ENCODE measurements at regions not wholly inside any gene's neighbourhood (a gene's known extent, or its start where the extent isn't known, plus 50 kb on each side); places are given as distances from the start of the nearest gene placed in this dataset.
"Not testable (repeated sequence)": the region's sequence is repeated elsewhere in the genome, so short reads cannot be mapped to it uniquely, and the experiment has no call there.

DNA sequence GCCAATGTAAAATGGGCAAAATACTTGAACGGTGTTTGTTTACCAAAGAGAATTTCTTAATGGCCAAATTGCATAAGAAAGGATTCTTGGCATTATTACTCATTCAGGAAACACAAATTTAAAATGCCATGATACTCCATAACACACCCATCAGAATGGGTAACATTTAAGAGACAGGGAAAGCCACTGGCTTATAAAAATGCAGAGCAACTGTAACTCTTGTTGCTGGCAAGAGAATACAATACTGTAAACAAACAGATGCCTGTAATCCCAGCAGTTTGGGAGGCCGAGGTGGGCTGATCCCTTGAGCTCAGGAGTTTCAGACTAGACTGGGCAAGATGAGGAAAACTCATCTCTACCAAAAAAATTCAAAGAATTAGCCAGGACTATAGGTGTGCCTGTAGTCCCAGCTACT is 125.8 kb upstream of the NBPF11 start:
- not testable (repeated sequence) for DNase-seq; H3K4me3 ChIP-seq (ENCODE audit: insufficient read depth, low read depth, low read length, poor library complexity, severe bottlenecking); H3K27ac ChIP-seq (ENCODE audit: insufficient read depth, low read length, poor library complexity, severe bottlenecking); H3K4me1 ChIP-seq (ENCODE audit: control insufficient read depth, insufficient read depth, low read length, poor library complexity, severe bottlenecking); H3K36me3 ChIP-seq (ENCODE audit: control insufficient read depth, insufficient read depth, low read length); H3K9me3 ChIP-seq (ENCODE audit: control insufficient read depth, low read length); H3K27me3 ChIP-seq (replicated peaks; ENCODE audit: control insufficient read depth, insufficient read depth, low read length, poor library complexity, severe bottlenecking)

DNA sequence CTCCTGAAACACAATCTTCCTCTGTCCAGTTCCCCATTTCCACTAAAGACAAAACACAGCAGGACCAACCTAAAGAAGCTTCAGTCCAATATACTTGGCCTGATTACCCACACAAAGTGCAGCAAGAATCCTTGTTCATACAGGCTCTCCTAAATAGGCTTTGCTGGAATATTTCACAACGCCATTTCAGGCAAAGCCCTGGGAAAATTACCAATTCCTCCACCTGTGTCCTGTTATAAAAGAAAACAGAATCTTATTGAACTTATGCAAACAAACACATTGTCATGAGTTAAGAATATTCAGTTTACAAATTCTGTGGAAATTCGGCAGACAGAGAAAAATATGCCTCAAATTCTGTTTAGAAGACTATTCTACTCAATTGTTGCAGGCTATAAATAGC is 115.0 kb upstream of the NBPF11 start:
- H3K9me3 ChIP-seq (ENCODE audit: control insufficient read depth, low read length); H3K36me3 ChIP-seq (ENCODE audit: control insufficient read depth, insufficient read depth, low read length); H3K27ac ChIP-seq (ENCODE audit: insufficient read depth, low read length, poor library complexity, severe bottlenecking); DNase-seq; H3K4me3 ChIP-seq (ENCODE audit: insufficient read depth, low read depth, low read length, poor library complexity, severe bottlenecking); H3K4me1 ChIP-seq (ENCODE audit: control insufficient read depth, insufficient read depth, low read length, poor library complexity, severe bottlenecking); H3K27me3 ChIP-seq (replicated peaks; ENCODE audit: control insufficient read depth, insufficient read depth, low read length, poor library complexity, severe bottlenecking): not testable (repeated sequence)

DNA sequence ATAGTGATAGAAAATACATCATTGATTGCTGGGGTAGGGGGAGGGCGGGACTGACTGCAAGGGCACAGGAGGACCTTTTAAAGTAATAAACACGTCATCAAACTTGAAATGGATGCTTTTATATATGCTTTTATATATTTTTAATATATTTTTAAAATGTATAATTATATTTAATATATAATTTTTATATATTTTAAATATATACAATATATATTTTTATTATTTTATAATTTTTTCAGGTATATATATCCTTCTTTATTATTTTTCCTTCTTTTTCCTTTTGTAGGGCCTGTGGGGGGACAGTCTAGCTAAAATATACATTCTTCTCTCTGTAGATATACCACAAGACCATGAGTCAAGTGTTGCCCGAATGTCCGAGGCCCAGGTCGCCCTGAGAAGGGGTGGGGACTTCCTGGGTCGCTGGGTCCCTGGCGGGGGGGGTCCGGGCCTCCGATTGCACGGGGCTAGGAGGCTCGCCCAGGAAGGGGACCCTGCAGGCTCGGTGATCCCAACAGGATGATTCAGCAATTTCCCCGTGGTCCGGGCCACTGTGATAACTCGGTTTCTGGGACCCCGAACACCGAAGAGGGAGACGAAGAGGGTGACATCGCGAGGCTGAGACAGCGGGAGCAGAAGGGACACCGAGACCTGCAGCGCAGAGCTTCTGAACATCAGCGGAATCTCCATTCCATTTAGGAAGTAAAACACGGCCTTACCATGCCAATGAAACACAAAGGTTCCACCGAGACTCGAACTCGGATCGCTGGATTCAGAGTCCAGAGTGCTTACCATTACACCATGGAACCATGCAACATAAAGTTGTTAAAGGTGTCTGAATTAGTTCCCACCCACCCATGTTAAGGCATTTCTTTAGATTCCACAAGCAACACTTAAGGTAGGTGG is 112.5 kb upstream of the NBPF11 start:
- no peak for DNase-seq
- H3K4me3 ChIP-seq (ENCODE audit: insufficient read depth, low read depth, low read length, poor library complexity, severe bottlenecking): peak overlapping the region; percentile 68
- H3K27me3 ChIP-seq (replicated peaks; ENCODE audit: control insufficient read depth, insufficient read depth, low read length, poor library complexity, severe bottlenecking): no peaks in the 10 kb centered on the region

DNA sequence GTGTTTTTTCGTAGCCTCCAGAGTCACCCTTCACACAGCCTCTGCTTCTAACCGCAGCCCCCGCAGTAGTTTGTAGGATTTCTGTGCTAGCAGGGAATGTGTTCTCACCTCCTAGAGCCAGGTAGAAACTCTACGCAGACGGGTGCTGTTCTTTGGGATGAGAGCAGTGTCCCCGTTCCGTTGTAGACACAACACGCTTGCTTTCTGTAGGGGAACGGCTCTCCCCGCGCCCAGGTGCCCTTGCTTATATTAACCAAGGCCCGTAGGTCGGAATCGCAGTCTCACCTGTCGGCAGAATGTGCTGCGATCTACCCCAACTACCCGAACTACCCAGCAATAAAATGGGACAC is 111.8 kb upstream of the NBPF11 start:
- DNase-seq: peak in 1 of 3 donors; percentile 18
- peak overlapping the region; percentile 62 for H3K27ac ChIP-seq (ENCODE audit: insufficient read depth, low read length, poor library complexity, severe bottlenecking)
- H3K4me3 ChIP-seq (ENCODE audit: insufficient read depth, low read depth, low read length, poor library complexity, severe bottlenecking): peak overlapping the region; percentile 68
- no peaks in the 10 kb centered on the region for H3K27me3 ChIP-seq (replicated peaks; ENCODE audit: control insufficient read depth, insufficient read depth, low read length, poor library complexity, severe bottlenecking)
- no peaks in the 10 kb centered on the region for H3K9me3 ChIP-seq (ENCODE audit: control insufficient read depth, low read length)
- H3K4me1 ChIP-seq (ENCODE audit: control insufficient read depth, insufficient read depth, low read length, poor library complexity, severe bottlenecking): no peaks in the 10 kb centered on the region
- no peaks in the 10 kb centered on the region for H3K36me3 ChIP-seq (ENCODE audit: control insufficient read depth, insufficient read depth, low read length)

More for the DNA sequence above, 112.5 kb upstream of the NBPF11 start:
- no peaks in the 10 kb centered on the region for H3K4me1 ChIP-seq (ENCODE audit: control insufficient read depth, insufficient read depth, low read length, poor library complexity, severe bottlenecking)
- no peaks in the 10 kb centered on the region for H3K9me3 ChIP-seq (ENCODE audit: control insufficient read depth, low read length)
- no peaks in the 10 kb centered on the region for H3K36me3 ChIP-seq (ENCODE audit: control insufficient read depth, insufficient read depth, low read length)
- no peak overlapping the region for H3K27ac ChIP-seq (ENCODE audit: insufficient read depth, low read length, poor library complexity, severe bottlenecking)

DNA sequence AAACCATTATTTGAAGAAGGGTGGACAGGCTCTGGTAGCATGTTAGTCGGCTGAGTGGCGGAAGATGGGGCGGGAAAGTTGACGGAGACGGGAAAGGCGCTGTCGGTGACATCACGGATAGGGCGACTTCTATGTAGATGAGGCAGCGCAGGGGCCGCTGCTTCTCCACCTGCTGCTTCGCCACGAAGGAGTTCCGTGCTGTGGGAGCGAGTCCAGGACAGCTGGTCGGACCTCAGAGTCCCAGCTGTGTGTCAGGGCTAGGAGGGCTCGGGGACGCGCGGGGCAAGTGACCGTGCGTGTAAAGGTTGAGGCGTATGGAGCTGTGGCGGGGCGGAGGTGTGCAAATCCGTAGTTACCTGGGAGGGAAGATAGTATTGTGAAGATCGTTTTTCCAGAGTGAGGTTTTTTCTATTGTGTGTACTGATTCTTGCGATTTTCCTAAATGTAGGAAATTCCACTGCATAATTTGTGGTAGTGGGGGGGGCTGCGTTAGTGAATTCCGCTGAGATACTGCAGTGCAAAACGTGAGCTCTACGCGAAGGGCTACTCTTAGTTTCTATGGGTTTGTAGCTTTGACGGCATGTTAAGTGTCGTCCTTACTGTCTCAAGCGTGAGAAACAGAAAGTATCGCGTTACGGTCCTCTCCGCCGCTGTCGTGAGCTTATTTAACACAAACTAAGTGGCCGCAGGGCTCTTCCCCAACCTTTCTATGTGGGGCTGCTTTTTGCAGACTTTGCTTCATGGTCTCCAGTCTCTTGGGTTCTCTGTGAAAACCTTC is 111.2 kb upstream of the NBPF11 start:
- no peaks in the 10 kb centered on the region for H3K27me3 ChIP-seq (replicated peaks; ENCODE audit: control insufficient read depth, insufficient read depth, low read length, poor library complexity, severe bottlenecking)
- H3K4me3 ChIP-seq (ENCODE audit: insufficient read depth, low read depth, low read length, poor library complexity, severe bottlenecking): peak overlapping the region; percentile 68
- no peaks in the 10 kb centered on the region for H3K4me1 ChIP-seq (ENCODE audit: control insufficient read depth, insufficient read depth, low read length, poor library complexity, severe bottlenecking)
- DNase-seq: peak; percentile 19 to 43 (median 29)
- H3K27ac ChIP-seq (ENCODE audit: insufficient read depth, low read length, poor library complexity, severe bottlenecking): peak overlapping the region; percentile 62
- H3K9me3 ChIP-seq (ENCODE audit: control insufficient read depth, low read length): no peaks in the 10 kb centered on the region
- H3K36me3 ChIP-seq (ENCODE audit: control insufficient read depth, insufficient read depth, low read length): no peaks in the 10 kb centered on the region

DNA sequence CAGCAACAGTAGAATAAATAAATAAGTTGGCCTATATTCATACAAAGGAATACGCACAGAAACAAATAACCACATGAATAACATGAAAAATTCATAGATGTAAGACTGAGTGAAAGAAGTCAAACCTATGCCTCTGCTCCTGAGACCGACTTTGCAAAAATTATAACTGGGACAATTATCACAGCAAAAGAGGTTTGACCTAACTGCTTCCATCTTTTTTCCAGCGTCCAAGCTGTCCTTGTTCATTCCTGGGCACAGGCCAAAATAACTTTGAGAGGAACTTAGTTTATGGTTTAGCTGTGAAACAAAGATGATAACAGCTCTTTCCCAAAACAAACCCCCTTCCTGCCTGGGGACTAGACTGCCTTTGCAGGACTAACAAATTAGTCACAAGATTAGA is 109.6 kb upstream of the NBPF11 start:
- not testable (repeated sequence) for H3K9me3 ChIP-seq (ENCODE audit: control insufficient read depth, low read length); H3K36me3 ChIP-seq (ENCODE audit: control insufficient read depth, insufficient read depth, low read length); DNase-seq; H3K27ac ChIP-seq (ENCODE audit: insufficient read depth, low read length, poor library complexity, severe bottlenecking); H3K4me3 ChIP-seq (ENCODE audit: insufficient read depth, low read depth, low read length, poor library complexity, severe bottlenecking); H3K4me1 ChIP-seq (ENCODE audit: control insufficient read depth, insufficient read depth, low read length, poor library complexity, severe bottlenecking); H3K27me3 ChIP-seq (replicated peaks; ENCODE audit: control insufficient read depth, insufficient read depth, low read length, poor library complexity, severe bottlenecking)

DNA sequence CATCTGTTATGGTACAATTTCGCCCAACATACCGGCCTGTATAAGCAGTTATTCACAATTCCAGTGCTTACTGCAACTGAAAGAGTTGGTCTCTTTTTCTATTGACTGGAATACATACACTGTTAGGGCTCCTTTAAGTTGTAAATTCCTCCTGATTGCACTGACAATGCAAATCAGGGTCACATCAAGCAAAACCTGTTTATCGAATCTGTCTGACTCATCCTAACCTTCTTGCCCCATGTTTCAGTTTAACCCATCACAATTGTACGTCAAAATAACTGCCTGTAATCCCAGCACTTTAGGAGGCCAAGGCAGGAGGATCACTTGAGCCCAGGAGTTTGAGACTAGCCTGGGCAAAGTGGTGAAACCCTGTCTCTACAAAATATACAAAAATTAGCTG is 105.8 kb upstream of the NBPF11 start:
- DNase-seq; H3K9me3 ChIP-seq (ENCODE audit: control insufficient read depth, low read length); H3K27ac ChIP-seq (ENCODE audit: insufficient read depth, low read length, poor library complexity, severe bottlenecking); H3K36me3 ChIP-seq (ENCODE audit: control insufficient read depth, insufficient read depth, low read length); H3K4me1 ChIP-seq (ENCODE audit: control insufficient read depth, insufficient read depth, low read length, poor library complexity, severe bottlenecking); H3K27me3 ChIP-seq (replicated peaks; ENCODE audit: control insufficient read depth, insufficient read depth, low read length, poor library complexity, severe bottlenecking); H3K4me3 ChIP-seq (ENCODE audit: insufficient read depth, low read depth, low read length, poor library complexity, severe bottlenecking): not testable (repeated sequence)

DNA sequence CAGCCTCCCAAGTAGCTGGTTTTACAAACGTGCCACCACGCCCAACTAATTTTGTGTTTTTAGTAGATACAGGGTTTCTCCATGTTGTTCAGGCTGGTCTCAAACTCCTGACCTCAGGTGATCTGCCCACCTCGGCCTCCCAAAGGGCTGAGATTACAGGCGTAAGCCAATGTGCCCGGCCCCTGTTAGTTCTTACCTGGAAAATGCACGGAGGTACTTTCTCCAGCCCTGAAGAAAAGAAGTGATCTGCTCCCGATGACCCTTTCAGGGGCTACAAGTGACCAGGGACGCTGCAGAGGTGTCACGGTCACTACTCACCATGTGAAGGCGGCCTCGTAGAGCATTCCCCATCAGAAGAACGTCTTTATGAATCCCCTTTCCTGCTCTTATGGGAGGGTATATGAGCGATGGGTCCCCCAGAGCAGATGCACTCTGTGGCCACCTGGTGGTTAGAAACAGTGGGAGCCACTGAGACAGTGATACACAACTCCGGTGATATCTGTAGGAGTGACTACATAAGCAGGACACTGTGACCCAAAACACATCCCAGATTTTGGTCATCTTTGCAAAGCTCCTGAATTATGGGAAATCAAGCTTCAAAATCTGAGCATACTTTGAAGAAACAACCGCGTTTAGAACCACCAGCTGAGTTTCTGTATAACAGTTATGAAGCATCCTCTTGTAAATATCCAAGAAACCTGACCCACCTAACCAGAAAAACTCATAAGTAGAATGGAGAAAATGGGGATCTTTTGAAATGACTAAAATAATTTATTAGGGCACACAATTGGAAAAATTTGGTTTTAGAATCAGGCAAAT is 102.7 kb upstream of the NBPF11 start:
- H3K27me3 ChIP-seq (replicated peaks; ENCODE audit: control insufficient read depth, insufficient read depth, low read length, poor library complexity, severe bottlenecking); H3K4me3 ChIP-seq (ENCODE audit: insufficient read depth, low read depth, low read length, poor library complexity, severe bottlenecking); H3K4me1 ChIP-seq (ENCODE audit: control insufficient read depth, insufficient read depth, low read length, poor library complexity, severe bottlenecking); H3K9me3 ChIP-seq (ENCODE audit: control insufficient read depth, low read length); H3K36me3 ChIP-seq (ENCODE audit: control insufficient read depth, insufficient read depth, low read length); H3K27ac ChIP-seq (ENCODE audit: insufficient read depth, low read length, poor library complexity, severe bottlenecking): not testable (repeated sequence)
- peak in 1 of 3 donors; percentile 3 for DNase-seq

DNA sequence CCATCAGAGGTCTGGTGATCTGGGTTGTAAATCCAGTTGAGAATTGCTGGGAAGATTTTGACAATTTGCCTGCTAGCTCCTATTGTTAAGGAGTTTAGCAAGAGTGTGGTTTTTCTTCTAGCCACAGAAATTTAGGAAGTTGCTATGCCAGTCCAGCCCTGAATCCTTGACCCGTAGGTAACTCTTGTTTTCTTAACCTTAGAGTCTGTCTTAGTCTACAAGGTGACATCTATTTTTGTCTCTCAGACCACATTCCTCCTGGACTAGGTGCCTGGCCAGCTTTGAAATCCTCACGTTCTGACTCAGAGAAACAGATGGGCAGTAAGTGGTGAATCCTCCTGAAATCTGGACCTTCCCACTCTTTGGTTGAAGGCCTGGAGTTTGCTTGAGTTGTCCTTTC is 101.7 kb upstream of the NBPF11 start:
- H3K9me3 ChIP-seq (ENCODE audit: control insufficient read depth, low read length); DNase-seq; H3K4me3 ChIP-seq (ENCODE audit: insufficient read depth, low read depth, low read length, poor library complexity, severe bottlenecking); H3K4me1 ChIP-seq (ENCODE audit: control insufficient read depth, insufficient read depth, low read length, poor library complexity, severe bottlenecking); H3K27ac ChIP-seq (ENCODE audit: insufficient read depth, low read length, poor library complexity, severe bottlenecking); H3K36me3 ChIP-seq (ENCODE audit: control insufficient read depth, insufficient read depth, low read length); H3K27me3 ChIP-seq (replicated peaks; ENCODE audit: control insufficient read depth, insufficient read depth, low read length, poor library complexity, severe bottlenecking): not testable (repeated sequence)

All from effector memory CD4-positive, alpha-beta T cell (primary cell).